Vagina (tissue), 2 donors: ENCODE measurements at regions not wholly inside any gene's neighbourhood (a gene's known extent, or its start where the extent isn't known, plus 50 kb on each side); places are given as distances from the start of the nearest gene placed in this dataset.
"Not testable (repeated sequence)": the region's sequence is repeated elsewhere in the genome, so short reads cannot be mapped to it uniquely, and the experiment has no call there.

Experiments
- POLR2A ChIP-seq, 2 donors: fragments of 450-650 bp; IDR thresholded peaks; one replicate each; pipeline ENCODE4 v1.6.1; 2017; ENCODE audit warnings: antibody characterized with exemption in 2 of 2, mild to moderate bottlenecking in 2 of 2, moderate library complexity in 2 of 2
- TF ChIP-seq, protein P1 (sequence below), 3 experiments: fragments of 450-650 bp in 2 of 3; fragments of 200-600 bp in 1 of 3; sonication (generic) in 1 of 3; IDR thresholded peaks; one replicate each; pipeline ENCODE4 v1.5.1; 2017 to 2019; ENCODE audit warnings: antibody characterized with exemption in 3 of 3, mild to moderate bottlenecking in 2 of 3, moderate library complexity in 2 of 3

DNA sequence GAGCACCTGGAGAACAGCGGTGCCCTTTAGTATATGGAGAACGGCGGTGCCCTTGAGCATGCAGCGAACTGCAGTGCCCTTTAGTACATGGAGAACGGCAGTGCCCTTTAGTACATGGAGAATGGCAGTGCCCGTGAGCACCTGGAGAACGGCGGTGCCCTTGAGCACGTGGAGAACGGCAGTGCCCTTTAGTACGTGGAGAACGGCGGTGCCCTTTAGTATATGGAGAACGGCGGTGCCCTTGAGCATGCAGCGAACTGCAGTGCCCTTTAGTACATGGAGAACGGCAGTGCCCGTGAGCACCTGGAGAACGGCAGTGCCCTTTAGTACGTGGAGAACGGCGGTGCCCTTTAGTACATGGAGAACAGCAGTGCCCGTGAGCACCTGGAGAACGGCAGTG lies 151.8 kb downstream of the DLL1 start:
- TF ChIP-seq, protein P1, sequence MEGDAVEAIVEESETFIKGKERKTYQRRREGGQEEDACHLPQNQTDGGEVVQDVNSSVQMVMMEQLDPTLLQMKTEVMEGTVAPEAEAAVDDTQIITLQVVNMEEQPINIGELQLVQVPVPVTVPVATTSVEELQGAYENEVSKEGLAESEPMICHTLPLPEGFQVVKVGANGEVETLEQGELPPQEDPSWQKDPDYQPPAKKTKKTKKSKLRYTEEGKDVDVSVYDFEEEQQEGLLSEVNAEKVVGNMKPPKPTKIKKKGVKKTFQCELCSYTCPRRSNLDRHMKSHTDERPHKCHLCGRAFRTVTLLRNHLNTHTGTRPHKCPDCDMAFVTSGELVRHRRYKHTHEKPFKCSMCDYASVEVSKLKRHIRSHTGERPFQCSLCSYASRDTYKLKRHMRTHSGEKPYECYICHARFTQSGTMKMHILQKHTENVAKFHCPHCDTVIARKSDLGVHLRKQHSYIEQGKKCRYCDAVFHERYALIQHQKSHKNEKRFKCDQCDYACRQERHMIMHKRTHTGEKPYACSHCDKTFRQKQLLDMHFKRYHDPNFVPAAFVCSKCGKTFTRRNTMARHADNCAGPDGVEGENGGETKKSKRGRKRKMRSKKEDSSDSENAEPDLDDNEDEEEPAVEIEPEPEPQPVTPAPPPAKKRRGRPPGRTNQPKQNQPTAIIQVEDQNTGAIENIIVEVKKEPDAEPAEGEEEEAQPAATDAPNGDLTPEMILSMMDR (IDR thresholded peaks at IDR 0.05): not testable (repeated sequence)
- TF ChIP-seq POLR2A (IDR thresholded peaks at IDR 0.05): not testable (repeated sequence)
